Karpas-422 (cell line): ENCODE measurements at regions not wholly inside any gene's neighbourhood (a gene's known extent, or its start where the extent isn't known, plus 50 kb on each side); places are given as distances from the start of the nearest gene placed in this dataset.

Experiments
- DNase-seq: peaks from one replicate; pipeline ENCODE4 v3.0.0-alpha.2; 2015
- H2AFZ ChIP-seq: fragments of 200-600 bp; sonication (generic); 2 replicates; pipeline ENCODE4 v1.6.1; 2014; ENCODE audit warnings: antibody characterized with exemption, low read length, mixed read lengths
- H3K27ac ChIP-seq: fragments of 200-600 bp; sonication (generic); 2 replicates; pipeline ENCODE4 v1.5.1; 2014; ENCODE audit warnings: mild to moderate bottlenecking, low read length, moderate library complexity
- H3K27me3 ChIP-seq: fragments of 200-600 bp; sonication (generic); 2 replicates; pipeline ENCODE4 v1.6.1; 2014; ENCODE audit warnings: low read length, mixed read lengths
- H3K36me3 ChIP-seq: fragments of 200-600 bp; sonication (generic); 2 replicates; pipeline ENCODE4 v1.6.1; 2014; ENCODE audit warnings: low read length, mixed read lengths; ENCODE audit not compliant: insufficient read depth
- H3K4me1 ChIP-seq: fragments of 200-600 bp; sonication (generic); 2 replicates; pipeline ENCODE4 v1.6.1; 2014; ENCODE audit warnings: mild to moderate bottlenecking, low read length, mixed read lengths
- H3K4me2 ChIP-seq: fragments of 200-600 bp; sonication (generic); 2 replicates; pipeline ENCODE4 v1.6.1; 2014; ENCODE audit warnings: low read length, low read depth, mild to moderate bottlenecking; ENCODE audit not compliant: poor library complexity, severe bottlenecking
- H3K4me3 ChIP-seq: fragments of 200-600 bp; sonication (generic); 2 replicates; pipeline ENCODE4 v1.5.1; 2014; ENCODE audit warnings: mild to moderate bottlenecking, antibody characterized with exemption, low read length, mixed read lengths
- H3K79me2 ChIP-seq: fragments of 200-600 bp; sonication (generic); 2 replicates; pipeline ENCODE4 v1.6.1; 2014; ENCODE audit warnings: mild to moderate bottlenecking, low read length, mixed read lengths
- H3K9ac ChIP-seq: fragments of 200-600 bp; sonication (generic); 2 replicates; pipeline ENCODE4 v1.6.0; 2014; ENCODE audit warnings: low read length
- H3K9me2 ChIP-seq: fragments of 200-600 bp; sonication (generic), shearing (Covaris generic); replicated peaks from 2 replicates; pipeline ENCODE4 v1.6.0; 2014; ENCODE audit warnings: mild to moderate bottlenecking, low read length, moderate library complexity; ENCODE audit not compliant: insufficient read depth
- H3K9me3 ChIP-seq: fragments of 300-700, 200-600 bp; sonication (generic); 2 replicates; pipeline ENCODE4 v1.6.1; 2014; ENCODE audit warnings: low read length, mixed read lengths
- H4K20me1 ChIP-seq: fragments of 200-600 bp; sonication (generic); 2 replicates; pipeline ENCODE4 v1.6.1; 2014; ENCODE audit warnings: mild to moderate bottlenecking, antibody characterized with exemption, low read length, low read depth; ENCODE audit not compliant: insufficient read depth

- no peaks in the 10 kb centered on the region for H4K20me1 ChIP-seq
- no peaks in the 10 kb centered on the region for H3K79me2 ChIP-seq
- DNase-seq = no peak
- no peaks in the 10 kb centered on the region for H3K9me2 ChIP-seq
- H3K9me3 ChIP-seq = peaks cover 40% of the 10 kb centered on the region
- H3K4me3 ChIP-seq = no peak overlapping the region
- H3K9ac ChIP-seq = no peak overlapping the region
- no peaks in the 10 kb centered on the region for H3K36me3 ChIP-seq
- H3K27ac ChIP-seq = no peak overlapping the region
- no peak overlapping the region for H3K4me2 ChIP-seq
- H3K4me1 ChIP-seq = no peaks in the 10 kb centered on the region
- no peaks in the 10 kb centered on the region for H3K27me3 ChIP-seq
- H2AFZ ChIP-seq = no peak overlapping the region
Observed at GRCh38 chr1:238226810-238227209, 336.1 kb upstream of the ZP4 start.

GRCh38 chr1:238223076-238223640 is 332.4 kb upstream of the ZP4 start:
- Histone ChIP-seq H3K4me1 (no peaks in the 10 kb centered on the region), H3K27me3 (no peaks in the 10 kb centered on the region), H3K9ac (no peak overlapping the region), H3K4me2 (no peak overlapping the region), H3K9me3 (peaks cover 27% of the 10 kb centered on the region), H2AFZ (no peak overlapping the region), H3K9me2 (no peaks in the 10 kb centered on the region), H3K4me3 (no peak overlapping the region), H3K79me2 (no peaks in the 10 kb centered on the region), H3K27ac (no peak overlapping the region), H3K36me3 (no peaks in the 10 kb centered on the region), H4K20me1 (no peaks in the 10 kb centered on the region)
- DNase-seq = no peak

- no peak for DNase-seq
- H3K9me3 ChIP-seq = peaks cover 22% of the 10 kb centered on the region
- H3K27me3 ChIP-seq = no peaks in the 10 kb centered on the region
- no peaks in the 10 kb centered on the region for H4K20me1 ChIP-seq
- H3K27ac ChIP-seq = no peak overlapping the region
- H3K4me3 ChIP-seq = no peak overlapping the region
- no peak overlapping the region for H3K9ac ChIP-seq
- no peaks in the 10 kb centered on the region for H3K9me2 ChIP-seq
- no peaks in the 10 kb centered on the region for H3K36me3 ChIP-seq
- no peaks in the 10 kb centered on the region for H3K79me2 ChIP-seq
- no peak overlapping the region for H3K4me2 ChIP-seq
- H2AFZ ChIP-seq = no peak overlapping the region
- H3K4me1 ChIP-seq = no peaks in the 10 kb centered on the region
Observed at GRCh38 chr1:238221738-238222137, 331.0 kb upstream of the ZP4 start.

GRCh38 chr1:238214449-238214848 is 323.7 kb upstream of the ZP4 start:
- DNase-seq = no peak
- Histone ChIP-seq H3K4me2 (no peak overlapping the region), H3K4me3 (no peak overlapping the region), H3K27me3 (no peaks in the 10 kb centered on the region), H3K36me3 (no peaks in the 10 kb centered on the region), H3K9me2 (no peaks in the 10 kb centered on the region), H3K4me1 (no peaks in the 10 kb centered on the region), H4K20me1 (no peaks in the 10 kb centered on the region), H3K27ac (no peak overlapping the region), H2AFZ (no peak overlapping the region), H3K9me3 (peaks cover 10% of the 10 kb centered on the region), H3K9ac (no peak overlapping the region), H3K79me2 (no peaks in the 10 kb centered on the region)

- H2AFZ ChIP-seq = no peak overlapping the region
Observed at GRCh38 chr1:238205045-238205662, 314.4 kb upstream of the ZP4 start.

GRCh38 chr1:238201992-238202391 is 311.3 kb upstream of the ZP4 start:
- no peaks in the 10 kb centered on the region for H3K4me1 ChIP-seq
- H3K27me3 ChIP-seq = no peaks in the 10 kb centered on the region
- H3K4me2 ChIP-seq = no peak overlapping the region
- H3K79me2 ChIP-seq = no peaks in the 10 kb centered on the region
- no peaks in the 10 kb centered on the region for H3K36me3 ChIP-seq
- no peaks in the 10 kb centered on the region for H3K9me2 ChIP-seq
- H3K9ac ChIP-seq = no peak overlapping the region
- no peak overlapping the region for H3K4me3 ChIP-seq
- peaks cover 11% of the 10 kb centered on the region for H3K9me3 ChIP-seq
- no peak for DNase-seq
- no peaks in the 10 kb centered on the region for H4K20me1 ChIP-seq
- no peak overlapping the region for H3K27ac ChIP-seq
- no peak overlapping the region for H2AFZ ChIP-seq

More at GRCh38 chr1:238205045-238205662, 314.4 kb upstream of the ZP4 start:
- Histone ChIP-seq H3K27me3 (no peaks in the 10 kb centered on the region), H3K4me2 (no peak overlapping the region), H3K4me1 (no peaks in the 10 kb centered on the region), H3K9me3 (peaks cover 11% of the 10 kb centered on the region), H3K9ac (no peak overlapping the region), H3K27ac (no peak overlapping the region), H3K79me2 (no peaks in the 10 kb centered on the region), H3K9me2 (no peaks in the 10 kb centered on the region), H3K4me3 (no peak overlapping the region), H4K20me1 (no peaks in the 10 kb centered on the region), H3K36me3 (no peaks in the 10 kb centered on the region)
- DNase-seq = no peak

GRCh38 chr1:238199325-238199724 is 308.6 kb upstream of the ZP4 start:
- H3K27me3 ChIP-seq = no peaks in the 10 kb centered on the region
- no peak overlapping the region for H3K9ac ChIP-seq
- H3K4me2 ChIP-seq = no peak overlapping the region
- no peak overlapping the region for H3K27ac ChIP-seq
- H4K20me1 ChIP-seq = no peaks in the 10 kb centered on the region
- H3K9me2 ChIP-seq = no peaks in the 10 kb centered on the region
- no peak overlapping the region for H3K4me3 ChIP-seq
- no peaks in the 10 kb centered on the region for H3K4me1 ChIP-seq
- H3K9me3 ChIP-seq = peaks cover 16% of the 10 kb centered on the region
- no peaks in the 10 kb centered on the region for H3K36me3 ChIP-seq
- H3K79me2 ChIP-seq = no peaks in the 10 kb centered on the region
- no peak overlapping the region for H2AFZ ChIP-seq
- no peak for DNase-seq

- DNase-seq = no peak
- Histone ChIP-seq H3K9me3 (peaks cover 10% of the 10 kb centered on the region), H3K36me3 (no peaks in the 10 kb centered on the region), H3K4me3 (no peak overlapping the region), H3K9ac (no peak overlapping the region), H3K4me2 (no peak overlapping the region), H3K4me1 (no peaks in the 10 kb centered on the region), H3K27me3 (no peaks in the 10 kb centered on the region), H2AFZ (no peak overlapping the region), H3K27ac (no peak overlapping the region), H3K79me2 (no peaks in the 10 kb centered on the region), H3K9me2 (no peaks in the 10 kb centered on the region), H4K20me1 (no peaks in the 10 kb centered on the region)
Observed at GRCh38 chr1:238196516-238196915, 305.8 kb upstream of the ZP4 start.
